Activated CD4-positive, alpha-beta T cell treated with anti-CD3 and anti-CD28 coated beads, Interleukin-10, Interleukin-2, amounts not matched to agents 100 ng/mL and 50 ng/mL, durations not matched to agents 16 hours and 8 hours (primary cell): ENCODE measurements at regions not wholly inside any gene's neighbourhood (a gene's known extent, or its start where the extent isn't known, plus 50 kb on each side); places are given as distances from the start of the nearest gene placed in this dataset.
"Not testable (repeated sequence)": the region's sequence is repeated elsewhere in the genome, so short reads cannot be mapped to it uniquely, and the experiment has no call there.

ENCODE experiments used
- DNase-seq: peaks from one replicate; pipeline ENCODE4 v3.0.0-alpha.2; 2020

DNA sequence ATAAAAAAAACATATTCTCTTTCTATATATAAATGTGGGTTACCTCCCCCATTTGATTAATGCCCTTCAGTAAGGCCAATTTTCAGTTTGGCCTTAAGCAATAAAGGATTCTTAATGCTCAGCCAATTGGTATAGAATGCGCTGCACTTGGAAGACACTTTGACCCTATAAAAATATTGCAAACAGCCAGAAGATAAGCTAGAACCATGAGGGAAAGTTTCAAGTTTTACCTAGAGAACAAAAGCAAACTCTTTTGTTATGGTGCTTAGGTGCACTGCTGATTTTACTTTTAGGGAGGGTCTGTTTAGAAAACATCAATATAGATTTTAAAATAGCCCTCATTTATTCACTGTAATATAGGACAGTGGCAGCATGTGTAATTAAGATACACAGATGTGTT, 251.6 kb upstream of the SLC16A7 start:
- DNase-seq, result no peak

DNA sequence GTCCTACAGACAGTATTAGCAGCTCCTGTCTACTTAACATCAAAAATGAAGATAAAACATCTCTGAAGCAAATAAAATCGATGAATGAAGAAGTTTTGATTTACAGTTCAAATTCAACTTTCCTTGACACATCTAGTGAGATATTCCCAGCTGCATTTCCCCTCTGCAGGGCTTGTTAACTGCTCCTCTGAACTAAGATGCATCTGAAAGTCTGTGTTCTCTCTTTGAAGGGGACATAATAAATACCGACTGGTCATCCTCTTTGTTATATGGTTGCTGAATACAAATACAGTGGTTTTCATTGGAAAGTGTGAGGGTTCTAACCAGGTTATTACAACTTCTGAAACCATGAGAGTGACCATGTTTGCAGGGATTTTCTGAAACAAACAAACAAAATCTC, 266.4 kb upstream of the SLC16A7 start:
- no peak for DNase-seq

DNA sequence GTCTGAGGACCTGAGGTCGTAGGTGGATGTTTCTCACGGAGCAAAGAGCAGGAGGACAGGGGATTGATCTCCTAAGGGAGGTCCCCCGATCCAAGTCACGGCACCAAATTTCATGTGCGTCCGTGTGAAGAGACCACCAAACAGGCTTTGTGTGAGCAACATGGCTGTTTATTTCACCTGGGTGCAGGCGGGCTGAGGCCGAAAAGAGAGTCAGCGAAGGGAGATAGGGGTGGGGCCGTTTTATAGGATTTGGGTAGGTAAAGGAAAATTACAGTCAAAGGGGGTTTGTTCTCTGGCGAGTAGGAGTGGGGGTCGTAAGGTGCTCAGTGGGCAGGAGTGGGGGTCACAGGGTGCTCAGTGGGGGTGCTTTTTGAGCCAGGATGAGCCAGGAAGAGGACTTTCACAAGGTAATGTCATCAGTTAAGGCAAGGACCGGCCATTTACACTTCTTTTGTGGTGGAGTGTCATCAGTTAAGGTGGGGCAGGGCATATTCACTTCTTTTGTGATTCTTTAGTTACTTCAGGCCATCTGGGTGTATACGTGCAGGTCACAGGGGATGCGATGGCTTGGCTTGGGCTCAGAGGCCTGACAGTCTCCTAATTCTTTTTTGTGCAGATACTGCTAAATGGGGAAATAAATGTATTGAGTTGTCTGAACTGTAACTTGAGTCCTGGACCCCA, 267.3 kb upstream of the SLC16A7 start:
- not testable (repeated sequence) for DNase-seq

DNA sequence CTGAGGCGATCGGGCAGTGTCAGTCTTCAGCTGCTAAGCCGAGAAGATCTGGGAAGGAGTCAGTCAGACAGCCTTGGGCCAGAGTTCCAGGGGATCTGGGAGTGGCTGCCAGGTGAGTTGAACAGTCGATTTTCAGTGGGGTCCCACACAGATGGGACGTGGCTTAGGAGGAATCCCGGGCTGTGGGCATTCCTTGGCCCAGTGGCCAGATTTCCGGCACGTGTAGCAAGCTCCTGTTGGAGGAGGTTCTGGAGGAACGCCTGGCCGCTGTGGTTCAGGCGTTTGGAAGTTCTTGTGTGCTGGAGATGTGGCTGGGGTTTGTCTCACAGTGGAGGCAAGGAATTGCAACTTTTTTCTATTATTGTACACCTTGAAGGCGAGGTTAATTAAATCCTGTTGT, 269.4 kb upstream of the SLC16A7 start:
- DNase-seq, result not testable (repeated sequence)

DNA sequence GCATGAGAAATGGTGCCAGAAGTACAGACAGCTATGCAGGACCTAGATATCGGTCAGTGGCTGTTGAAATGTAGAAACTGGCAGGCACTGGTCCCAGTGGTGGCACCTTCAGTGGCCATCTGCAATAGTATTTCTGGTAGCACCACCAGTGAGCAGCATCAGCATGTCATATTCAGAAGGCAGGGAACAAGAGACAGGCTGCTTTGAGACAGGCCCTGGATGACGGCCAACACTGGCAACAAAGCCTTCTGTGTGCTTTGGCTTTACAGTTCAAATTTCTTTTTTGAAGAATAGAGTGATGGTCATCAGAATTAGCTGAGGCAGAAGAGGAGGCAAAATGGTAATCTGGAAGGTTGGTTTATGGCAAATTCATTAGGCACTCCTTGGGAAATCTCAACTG, 273.4 kb upstream of the SLC16A7 start:
- DNase-seq, result no peak

DNA sequence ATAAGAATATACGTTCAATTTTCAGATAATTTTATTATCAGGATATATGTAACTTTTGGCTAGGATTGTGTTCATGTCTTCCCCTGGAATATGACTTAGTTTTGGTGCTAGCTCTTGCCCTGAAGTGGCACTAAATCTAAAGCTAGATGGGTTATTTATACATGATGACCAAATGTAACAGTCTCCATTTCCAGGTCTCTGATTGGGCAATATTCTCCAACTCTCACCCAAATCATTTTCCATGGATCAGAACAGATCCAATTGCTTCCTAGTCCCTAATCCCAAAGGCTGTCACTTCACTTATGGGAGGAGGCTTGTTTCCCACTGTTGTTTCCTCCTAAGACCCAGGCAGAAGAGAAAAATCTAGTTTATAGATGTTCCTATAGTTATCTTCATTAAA, 274.6 kb upstream of the SLC16A7 start:
- DNase-seq, result no peak

DNA sequence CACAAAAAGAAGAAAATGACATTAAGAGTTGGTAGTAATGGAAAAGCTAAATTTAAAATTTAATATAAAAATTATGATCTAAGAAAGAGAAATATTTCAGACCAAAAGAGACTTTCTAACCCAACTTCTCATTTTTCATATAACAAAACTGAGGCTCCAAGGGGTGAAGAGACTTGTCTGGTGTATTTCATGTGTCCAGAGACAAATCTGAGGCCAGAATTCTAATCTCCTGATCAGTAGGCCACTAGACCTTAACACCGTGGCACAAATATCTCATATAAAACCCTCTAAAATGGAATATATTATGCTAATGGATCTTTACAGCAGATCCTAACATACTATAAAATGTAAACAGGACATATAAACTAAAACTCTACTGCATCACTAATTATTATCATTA, 275.7 kb upstream of the SLC16A7 start:
- no peak for DNase-seq

DNA sequence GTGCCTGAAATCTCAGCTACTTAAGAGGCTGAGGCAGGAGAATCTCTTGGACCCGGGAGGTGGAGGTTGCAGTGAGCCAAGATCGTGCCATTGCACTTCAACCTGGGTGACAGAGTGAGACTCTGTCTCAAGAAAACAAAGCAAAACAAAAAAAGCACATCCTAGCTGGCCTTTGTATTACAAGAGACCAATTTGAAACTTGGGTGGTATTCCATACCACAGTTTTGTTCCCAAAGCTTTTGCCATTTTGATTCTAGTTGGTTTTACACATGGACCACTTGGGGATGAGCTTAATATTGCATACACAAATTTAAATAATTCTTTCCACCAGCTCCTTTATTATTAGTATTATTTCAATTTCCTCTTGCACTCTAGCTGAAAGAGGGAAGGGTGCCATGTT, 276.9 kb upstream of the SLC16A7 start:
- no peak for DNase-seq

DNA sequence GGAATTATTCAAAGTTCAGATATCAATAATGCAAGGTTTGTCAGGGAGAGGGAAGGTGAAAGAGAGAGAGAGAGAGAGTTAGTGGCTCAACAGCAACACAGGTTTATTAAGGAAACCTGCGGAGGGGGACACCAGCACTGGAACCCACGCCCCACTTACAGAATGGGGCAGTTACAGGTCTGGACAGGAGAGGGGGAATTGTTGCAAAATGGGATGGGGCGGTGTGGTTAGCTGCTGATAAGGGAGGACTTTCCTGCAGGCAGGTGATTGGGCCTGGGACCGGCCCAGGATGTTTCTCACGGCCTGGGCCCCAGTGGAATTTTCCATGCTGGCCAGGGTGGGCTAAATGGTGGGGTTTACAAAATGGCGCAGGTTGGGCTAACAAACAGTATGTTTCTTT, 278.2 kb upstream of the SLC16A7 start:
- DNase-seq, result no peak

DNA sequence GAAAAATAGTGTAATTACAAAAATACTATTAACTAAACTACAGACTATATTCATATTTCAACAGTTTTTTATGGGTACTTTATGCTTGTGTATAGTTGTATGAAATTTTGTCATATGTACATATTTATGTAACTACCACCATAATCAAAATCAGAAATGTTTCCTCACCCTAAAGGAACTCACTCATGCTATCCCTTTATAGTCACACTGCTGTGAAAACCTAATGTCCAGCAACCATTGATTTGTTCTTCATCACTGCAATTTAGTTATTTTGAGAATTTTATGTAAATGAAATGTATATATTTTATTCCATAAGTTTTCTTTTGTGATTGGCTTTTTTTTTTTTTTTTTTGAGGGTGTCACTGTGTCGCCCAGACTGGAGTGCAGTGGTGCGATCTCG, 278.9 kb upstream of the SLC16A7 start:
- DNase-seq, result no peak

DNA sequence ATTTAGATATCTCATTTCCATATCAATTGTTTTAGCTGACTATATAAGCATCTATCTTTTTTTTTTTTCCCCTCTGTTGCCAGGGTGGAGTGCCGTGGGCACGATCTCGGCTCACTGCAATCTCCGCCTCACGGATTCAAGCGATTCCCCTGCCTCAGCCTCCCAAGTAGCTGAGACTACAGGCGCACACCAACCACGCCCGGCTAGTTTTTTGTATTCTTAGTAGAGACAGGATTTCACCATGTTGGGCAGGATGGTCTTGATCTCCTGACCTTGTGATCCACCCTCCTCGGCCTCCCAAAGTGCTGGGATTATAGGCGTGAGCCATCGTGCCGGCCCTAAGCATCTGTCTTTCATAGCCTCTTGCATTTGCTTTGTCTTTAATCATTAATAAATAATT, 279.5 kb upstream of the SLC16A7 start:
- not testable (repeated sequence) for DNase-seq

DNA sequence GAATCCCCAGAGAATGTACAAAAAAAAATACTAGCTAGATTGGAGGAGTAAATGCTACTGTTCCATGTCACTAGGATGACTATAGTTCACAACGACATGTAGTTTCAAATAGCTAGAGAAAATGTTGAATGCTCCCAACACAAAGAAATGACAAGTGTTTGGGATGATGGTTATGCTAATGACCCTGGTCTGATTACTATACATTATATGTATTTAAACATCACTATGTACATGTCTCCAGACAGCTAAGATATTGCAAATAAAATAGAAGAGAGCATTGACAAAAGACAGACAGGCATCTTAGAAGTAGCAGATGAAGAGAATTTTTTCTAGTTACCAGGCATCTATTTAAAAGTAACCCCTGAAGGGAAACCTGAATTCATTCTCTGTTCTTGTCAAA, 281.6 kb upstream of the SLC16A7 start:
- no peak for DNase-seq

DNA sequence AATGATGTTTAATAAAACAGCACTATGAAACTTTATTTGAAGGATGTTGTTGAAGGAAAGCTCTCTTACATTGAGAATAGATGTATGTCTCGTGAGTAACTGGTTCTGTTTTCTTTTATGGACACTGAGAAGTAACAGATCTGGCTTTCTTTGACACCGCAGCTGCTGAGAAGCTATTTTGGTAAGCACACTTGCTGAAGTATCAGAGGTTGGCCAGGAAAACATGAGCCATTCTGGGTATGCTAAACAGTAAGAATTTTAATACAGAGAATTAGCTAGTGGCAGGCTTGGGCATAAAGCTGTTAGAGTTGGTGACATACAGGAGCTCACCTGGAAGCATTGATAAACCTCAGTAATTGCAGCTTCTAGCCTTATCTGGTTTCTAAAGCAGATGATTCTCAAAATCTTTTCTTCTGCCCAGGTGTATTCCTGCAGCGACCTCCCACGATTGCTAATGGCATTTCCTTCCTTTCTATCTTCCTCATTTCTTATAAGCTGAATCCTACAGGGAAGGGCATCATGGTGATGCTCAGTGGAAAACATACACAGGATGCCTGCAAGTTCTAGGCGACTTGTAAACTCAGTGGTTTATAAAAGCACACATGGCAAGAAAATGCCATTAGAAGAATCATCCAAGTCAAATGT, 291.6 kb upstream of the SLC16A7 start:
- DNase-seq, result no peak

DNA sequence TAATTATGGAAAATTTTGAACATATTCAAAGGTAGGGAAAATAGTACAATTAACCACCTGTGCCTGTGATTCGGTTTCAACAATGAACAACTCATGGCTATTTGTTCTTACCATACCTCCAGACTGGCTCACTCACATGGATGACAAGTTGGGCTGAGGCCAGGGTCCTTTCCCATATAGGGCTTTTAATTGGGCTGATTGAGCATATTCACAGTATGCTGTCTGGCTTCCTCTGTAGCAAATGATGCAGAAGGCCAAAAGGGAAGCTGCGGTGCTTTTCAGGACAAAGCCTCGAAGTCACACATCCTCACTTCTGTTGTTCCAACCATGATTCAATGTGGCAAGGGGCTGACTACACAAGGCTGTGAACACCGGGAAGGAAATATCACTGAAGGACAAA, 297.5 kb upstream of the SLC16A7 start:
- no peak for DNase-seq

DNA sequence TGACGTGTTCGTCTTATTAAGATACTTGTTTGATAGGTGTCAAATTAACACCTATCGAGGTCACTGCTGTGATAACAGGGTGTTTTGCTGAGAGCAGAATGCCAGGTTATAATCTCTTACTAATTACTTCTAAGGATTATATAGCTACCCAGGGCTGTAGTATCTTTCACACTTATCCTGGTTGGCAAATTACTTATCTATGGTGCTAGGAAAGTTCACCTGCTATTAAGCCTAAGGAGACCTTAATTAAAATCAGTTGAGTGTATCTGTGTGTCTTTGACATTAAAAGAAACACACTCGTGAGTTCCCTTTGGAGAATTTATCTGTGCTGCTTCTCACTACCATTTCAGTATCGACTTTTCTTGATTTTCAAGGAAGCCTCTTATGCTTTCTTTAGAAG, 301.6 kb upstream of the SLC16A7 start:
- DNase-seq, result no peak

DNA sequence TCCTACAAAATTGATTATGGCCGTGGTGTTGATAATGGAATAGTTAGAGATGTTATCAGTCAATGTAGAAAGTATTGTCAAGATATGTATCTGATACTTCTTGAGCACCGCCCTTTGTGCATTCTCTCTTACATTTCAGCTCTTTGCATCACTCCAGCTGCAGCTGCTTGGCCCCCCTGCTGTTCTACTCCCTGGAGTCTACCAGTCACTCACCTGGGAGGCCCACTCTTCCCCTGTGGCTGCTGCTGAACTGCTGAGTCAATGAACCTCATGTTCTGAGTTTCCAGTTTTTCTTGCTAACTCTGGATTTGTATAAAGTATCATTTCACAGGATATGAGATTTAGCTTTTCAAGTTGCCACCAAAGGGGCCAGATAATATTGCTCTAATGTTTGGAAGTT, 312.8 kb upstream of the SLC16A7 start:
- DNase-seq, result no peak

DNA sequence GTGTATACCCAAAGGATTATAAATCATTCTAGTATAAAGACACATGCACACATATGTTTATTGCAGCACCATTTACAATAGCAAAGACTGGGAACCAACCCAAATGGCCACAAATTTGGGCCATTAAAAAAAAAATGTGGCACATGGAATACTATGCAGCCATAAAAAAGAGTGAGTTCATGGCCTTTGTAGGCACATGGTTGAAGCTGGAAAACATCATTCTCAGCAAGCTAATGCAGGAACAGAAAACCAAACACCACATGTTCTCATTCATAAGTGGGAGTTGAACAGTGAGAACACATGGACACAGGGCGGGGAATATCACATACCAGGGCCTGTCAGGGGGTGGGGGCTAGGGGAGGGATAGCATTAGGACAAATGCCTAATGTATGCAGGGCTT, 322.3 kb upstream of the SLC16A7 start:
- not testable (repeated sequence) for DNase-seq

DNA sequence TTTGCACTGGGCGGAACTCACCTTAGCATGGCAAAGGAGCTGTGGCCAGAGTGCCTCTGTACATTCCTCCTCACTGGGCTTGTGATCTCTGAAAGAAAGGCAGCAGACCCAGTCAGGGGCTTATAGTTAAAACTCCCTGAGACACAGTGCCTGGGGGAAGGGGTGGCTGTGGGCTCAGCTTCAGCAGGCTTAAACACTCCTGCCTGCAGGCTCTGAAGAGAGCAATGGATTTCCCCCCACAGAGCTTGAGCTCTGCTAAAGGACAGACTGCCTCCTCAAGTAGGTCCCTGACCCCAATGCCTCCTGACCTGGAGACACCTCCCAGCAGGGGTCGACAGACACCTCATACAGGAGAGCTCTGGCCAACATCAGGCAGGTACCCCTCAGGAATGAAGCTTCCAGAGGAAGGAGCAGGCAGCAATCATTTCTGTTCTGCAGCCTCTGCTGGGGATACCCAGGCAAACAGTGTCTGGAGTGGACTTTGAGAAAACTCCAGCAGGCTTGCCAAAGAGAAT, 327.5 kb upstream of the SLC16A7 start:
- DNase-seq, result no peak

DNA sequence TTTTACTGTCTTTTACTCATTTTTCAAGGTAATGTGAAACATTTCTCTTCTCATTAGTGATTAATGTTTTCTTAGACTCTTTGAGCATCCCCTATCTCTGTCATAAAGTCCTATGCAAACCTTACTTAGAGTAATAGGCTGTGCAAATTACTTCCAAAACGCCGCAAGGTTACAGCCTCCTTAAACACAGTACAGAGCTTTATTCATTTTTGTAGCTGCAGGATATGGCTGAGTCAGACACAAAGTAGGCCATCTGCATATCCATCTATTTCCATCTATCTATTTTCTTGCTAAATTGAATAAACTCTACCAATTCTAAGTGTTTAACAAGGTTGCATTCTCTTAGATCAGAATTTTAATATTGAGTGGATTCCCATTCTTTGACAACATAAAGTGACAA, 335.6 kb upstream of the SLC16A7 start:
- DNase-seq, result no peak

DNA sequence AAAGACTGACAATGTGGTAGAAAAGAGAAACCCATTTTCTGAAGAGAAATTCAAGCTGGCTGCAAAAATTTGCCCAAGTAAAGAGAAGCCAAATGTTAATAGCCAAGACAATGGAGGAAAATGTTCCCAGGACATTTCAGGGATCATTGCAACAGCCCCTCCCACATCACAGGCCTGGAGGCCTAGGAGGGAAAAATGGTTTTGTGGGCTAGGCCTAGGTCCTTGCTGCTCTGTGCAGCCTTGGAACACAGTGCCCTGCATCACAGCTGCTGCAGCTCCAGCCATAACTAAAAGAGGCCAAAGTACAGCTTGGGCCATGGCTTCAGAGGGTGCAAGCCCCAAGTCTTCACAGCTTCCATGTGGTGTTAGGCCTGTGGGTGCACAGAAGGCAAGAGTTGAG, 332.4 kb upstream of the LRIG3 start:
- no peak for DNase-seq

DNA sequence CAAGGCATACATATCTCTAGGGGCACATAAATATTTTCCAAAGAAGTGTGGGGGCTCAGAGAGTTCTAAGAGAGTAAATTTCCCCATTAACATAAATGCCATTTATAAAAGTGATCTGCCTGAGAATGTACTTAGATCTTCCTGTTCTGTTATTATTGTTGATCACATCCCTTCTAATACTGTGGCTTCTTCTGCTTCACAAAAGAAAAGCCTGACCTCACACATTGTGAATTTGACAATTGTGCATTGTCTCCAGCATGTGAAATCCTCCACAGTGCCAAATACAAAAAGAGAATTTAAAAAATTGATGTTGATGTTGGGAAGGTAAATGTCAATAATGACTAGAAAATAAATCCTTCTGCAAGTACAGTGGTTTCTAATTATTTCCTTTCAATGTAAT, 330.5 kb upstream of the LRIG3 start:
- no peak for DNase-seq

DNA sequence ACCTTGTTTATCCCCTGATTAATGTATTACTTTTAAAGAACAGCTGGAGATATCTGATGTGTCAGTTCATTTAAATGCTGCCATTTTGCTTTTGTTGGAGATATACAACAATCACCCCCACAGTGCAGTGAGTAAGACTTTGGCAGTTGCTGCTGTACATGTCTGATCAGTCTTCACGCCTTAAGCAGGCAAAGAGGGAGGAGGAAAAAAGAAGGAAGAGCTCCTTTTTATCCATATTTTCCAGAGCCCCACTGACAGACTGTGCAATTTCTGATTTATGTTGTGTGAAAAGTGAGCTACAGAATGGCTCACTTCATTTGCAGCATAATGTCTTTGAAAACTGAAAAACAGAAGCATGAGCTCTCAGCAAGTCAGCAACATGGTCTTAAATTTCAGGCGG, 319.7 kb upstream of the LRIG3 start:
- DNase-seq, result no peak

DNA sequence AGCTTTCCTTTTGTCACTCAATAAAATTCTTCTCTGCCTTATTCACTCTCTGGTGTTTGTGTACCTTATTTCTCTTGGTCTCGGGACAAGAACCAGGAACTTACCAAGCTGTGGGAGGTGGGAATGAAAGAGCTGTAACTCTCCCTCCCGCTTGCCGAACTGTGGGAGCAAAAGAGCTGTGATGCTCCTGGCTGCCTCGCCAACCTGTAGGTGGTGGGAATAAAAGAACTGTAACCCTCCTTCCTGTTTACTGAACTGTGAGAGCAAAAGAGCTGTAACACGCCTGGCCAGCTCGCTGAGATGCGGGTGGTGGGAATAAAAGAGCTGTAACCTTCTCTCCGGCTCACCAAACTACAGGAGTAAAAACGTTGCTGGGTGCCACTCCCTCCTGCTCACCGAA, 314.1 kb upstream of the LRIG3 start:
- no peak for DNase-seq

DNA sequence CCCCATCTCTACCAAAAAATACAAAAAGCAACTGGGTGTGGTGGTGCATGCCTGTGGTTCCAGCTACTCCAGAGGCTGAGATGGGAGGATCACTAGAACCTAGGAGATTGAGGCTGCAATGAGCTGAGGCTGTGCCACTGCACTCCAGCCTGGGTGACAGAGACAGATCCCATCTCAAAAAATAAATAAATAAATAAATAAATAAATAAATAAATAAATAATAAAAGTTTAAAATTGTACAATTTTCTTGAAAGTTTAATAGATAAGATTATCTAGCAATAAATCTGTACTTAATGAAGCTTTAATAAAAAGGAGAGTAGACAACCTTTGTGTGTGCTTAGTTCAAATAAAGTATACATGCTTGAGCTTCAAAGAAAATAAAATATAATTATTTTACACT, 310.0 kb upstream of the LRIG3 start:
- DNase-seq, result no peak

DNA sequence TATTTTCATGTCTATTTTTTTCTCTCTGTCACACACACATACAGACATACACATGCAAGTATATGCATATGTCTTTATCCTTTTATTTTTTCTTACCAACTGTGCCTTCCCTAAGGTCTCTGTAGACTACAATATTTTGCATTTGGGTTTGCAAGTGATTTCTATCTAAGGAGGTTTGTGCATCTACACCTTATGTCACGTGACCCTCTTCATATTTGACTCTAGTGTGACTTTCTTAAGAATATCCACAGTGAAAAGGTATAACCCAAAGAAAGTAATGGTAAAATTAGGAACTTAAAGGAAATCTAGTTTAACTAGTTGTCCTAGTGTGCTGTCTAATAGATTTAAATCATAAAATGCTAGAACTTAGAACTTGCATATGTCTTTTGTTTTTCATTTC, 298.8 kb upstream of the LRIG3 start:
- no peak for DNase-seq
